Activated CD4-positive, alpha-beta T cell treated with anti-CD3 and anti-CD28 coated beads for 36 hours (primary cell): ENCODE measurements at regions not wholly inside any gene's neighbourhood (a gene's known extent, or its start where the extent isn't known, plus 50 kb on each side); places are given as distances from the start of the nearest gene placed in this dataset.

Experiments
- ATAC-seq: fragments of 200-7000 bp; cut with Tn5 transposase; one replicate; pipeline ENCODE4 v1.10.0; 2021; ENCODE audit warnings: mild to moderate bottlenecking, moderate library complexity
- CTCF ChIA-PET: fragments of 350-600 bp; sonication (Branson Sonifier 250); formaldehyde crosslinking; loops from one replicate; lab custom pipeline; 2021; ENCODE audit warnings: antibody characterized with exemption; lab: Charles Lee
- POLR2A ChIA-PET: fragments of 350-600 bp; sonication (Branson Sonifier 250); formaldehyde crosslinking; loops from one replicate; lab custom pipeline; 2021; ENCODE audit warnings: antibody characterized with exemption, inconsistent platforms; lab: Charles Lee
- DNase-seq: peaks from one replicate; pipeline ENCODE4 v3.0.0-alpha.2; 2020
- H3K27ac Mint-ChIP-seq: one replicate; pipeline ENCODE4 v1.8.0; 2021; ENCODE audit warnings: mixed read lengths
- H3K27me3 Mint-ChIP-seq: one replicate; pipeline ENCODE4 v1.8.0; 2021; ENCODE audit warnings: mixed read lengths
- H3K36me3 Mint-ChIP-seq: one replicate; pipeline ENCODE4 v1.8.0; 2021; ENCODE audit warnings: low read depth, mixed read lengths
- H3K4me1 Mint-ChIP-seq: one replicate; pipeline ENCODE4 v1.8.0; 2021; ENCODE audit warnings: mixed read lengths
- H3K4me3 Mint-ChIP-seq: one replicate; pipeline ENCODE4 v1.8.0; 2021; ENCODE audit warnings: mild to moderate bottlenecking, moderate library complexity, mixed read lengths
- H3K9me3 Mint-ChIP-seq: one replicate; pipeline ENCODE4 v1.8.0; 2021; ENCODE audit warnings: low read depth, mixed read lengths
- intact Hi-C, 2 experiments: fragments of 100-400 bp; cut with DNase I in 1 of 2; cut with micrococcal nuclease in 1 of 2; formaldehyde crosslinking; loops; one replicate each; pipeline versions ENCODE4 v1.14.2 to v1.15.1; 2022 to 2024; cut with DNase I, micrococcal nuclease

DNA sequence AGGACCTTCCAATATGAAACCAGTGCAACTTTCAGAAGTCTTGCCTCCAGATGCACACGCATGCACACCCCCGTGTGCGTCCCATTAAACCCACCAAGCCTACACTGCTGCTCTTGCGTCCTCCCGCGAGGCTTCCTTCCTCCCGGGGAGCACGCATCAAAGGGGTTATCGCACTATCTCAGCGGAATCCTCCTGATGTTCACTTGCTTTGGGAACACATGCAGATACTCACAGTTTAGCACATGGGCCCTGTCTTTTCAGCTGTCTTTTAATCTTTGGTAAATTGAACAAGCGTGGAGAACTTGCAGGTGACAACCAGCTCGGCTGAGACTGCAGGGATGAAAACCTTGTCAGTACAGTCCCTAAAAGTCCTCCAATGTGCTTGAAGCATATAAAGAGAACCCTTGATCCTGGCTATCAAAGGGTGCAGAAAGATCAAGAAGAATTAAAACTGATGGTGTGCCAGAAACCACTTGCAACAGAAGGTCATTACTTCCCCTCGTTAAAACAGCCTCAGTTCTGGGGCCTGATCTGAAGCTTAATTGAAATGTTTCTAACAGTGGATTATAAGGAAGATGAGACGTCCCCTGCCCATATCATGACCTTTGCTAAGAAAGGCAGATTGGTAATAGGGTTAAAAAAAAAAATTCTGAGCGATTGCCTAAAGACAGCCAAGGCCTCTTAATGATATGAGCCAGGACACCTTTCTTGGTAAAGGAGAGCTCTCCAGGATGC, 149.4 kb upstream of the LMO4 start:
- Mint-ChIP-seq H3K36me3 (no peaks in the 10 kb centered on the region), H3K9me3 (no peaks in the 10 kb centered on the region), H3K27me3 (peaks cover 22% of the 10 kb centered on the region), H3K4me1 (no peaks in the 10 kb centered on the region), H3K27ac (no peak overlapping the region), H3K4me3 (no peak overlapping the region)
- ATAC-seq (no peak), DNase-seq (no peak)
- intact Hi-C loops, result no loop called here
- CTCF ChIA-PET, result interaction anchor here (0.6 to 0.8 kb wide), 2 partner anchors 346 to 672 kb away, joined by 3 read pairs; no protein-coding TSS in a partner anchor
- POLR2A ChIA-PET, result no interaction called here

DNA sequence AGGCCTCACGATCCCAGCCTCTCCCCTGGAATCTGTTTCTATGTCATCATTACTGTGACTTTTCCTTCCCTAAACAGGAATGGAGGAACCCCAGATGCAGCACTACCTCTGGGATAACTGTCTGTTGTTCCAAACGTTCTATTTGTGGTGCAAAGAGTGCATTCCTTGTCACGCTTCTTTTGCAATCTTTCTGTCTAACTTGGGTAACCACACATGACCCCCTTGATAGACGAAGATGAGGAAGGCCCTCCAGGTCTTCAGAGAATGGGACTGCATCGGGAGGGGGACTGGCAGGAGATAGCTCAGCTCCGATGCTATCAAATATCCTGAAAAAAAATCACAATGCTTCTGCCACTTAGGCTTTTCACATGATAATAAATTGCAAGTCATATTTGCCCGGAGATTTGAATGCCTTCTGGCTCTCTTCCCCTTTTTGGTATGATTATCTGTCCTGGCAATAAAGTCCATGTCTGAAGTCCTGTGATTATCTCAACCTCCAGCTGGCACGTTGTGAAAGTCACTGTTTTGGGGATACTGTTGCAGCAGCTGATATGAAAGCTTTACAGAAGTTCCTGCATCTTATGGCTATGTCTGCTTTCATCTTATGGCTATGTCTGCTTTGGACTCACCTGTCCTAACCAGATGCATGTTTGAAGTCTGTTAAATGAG, 148.7 kb upstream of the LMO4 start:
- intact Hi-C loops, result no loop called here
- Mint-ChIP-seq H3K9me3 (no peaks in the 10 kb centered on the region), H3K4me3 (no peak overlapping the region), H3K4me1 (no peaks in the 10 kb centered on the region), H3K36me3 (no peaks in the 10 kb centered on the region), H3K27me3 (peaks cover 19% of the 10 kb centered on the region), H3K27ac (no peak overlapping the region)
- POLR2A ChIA-PET, result no interaction called here
- CTCF ChIA-PET, result interaction anchor here (0.6 to 0.8 kb wide), 2 partner anchors 347 to 671 kb away, joined by 3 read pairs; no protein-coding TSS in a partner anchor
- DNase-seq, result no peak
- no peak for ATAC-seq

DNA sequence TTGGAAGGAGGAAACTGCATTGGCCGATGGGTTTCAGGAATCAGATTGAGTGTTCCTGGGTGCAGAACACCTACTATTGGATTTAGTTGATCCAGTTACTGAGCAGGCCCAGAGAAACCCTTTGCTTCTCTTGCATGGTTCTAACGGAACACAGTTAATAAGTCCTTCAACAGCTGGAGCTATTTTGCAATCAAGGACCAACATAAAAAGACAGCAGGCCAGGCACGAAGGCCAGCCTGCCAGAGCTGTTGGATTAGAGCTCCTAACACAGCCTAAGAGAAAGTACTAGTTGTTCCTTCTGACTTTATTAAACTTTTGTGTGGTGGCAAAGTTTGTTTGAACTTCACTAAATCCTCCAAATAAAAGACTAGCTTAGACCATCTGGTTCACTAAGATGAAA, 148.0 kb upstream of the LMO4 start:
- ChIA-PET CTCF (interaction anchor here (0.6 kb wide), 1 partner anchor 11 kb away, joined by 3 read pairs; no protein-coding TSS in a partner anchor), POLR2A (no interaction called here)
- H3K4me3 Mint-ChIP-seq, result no peak overlapping the region
- intact Hi-C loops, result no loop called here
- H3K27ac Mint-ChIP-seq, result no peak overlapping the region
- DNase-seq (no peak), ATAC-seq (no peak)
- H3K27me3 Mint-ChIP-seq, result peaks cover 19% of the 10 kb centered on the region
- no peaks in the 10 kb centered on the region for H3K4me1 Mint-ChIP-seq
- no peaks in the 10 kb centered on the region for H3K9me3 Mint-ChIP-seq
- H3K36me3 Mint-ChIP-seq, result no peaks in the 10 kb centered on the region

DNA sequence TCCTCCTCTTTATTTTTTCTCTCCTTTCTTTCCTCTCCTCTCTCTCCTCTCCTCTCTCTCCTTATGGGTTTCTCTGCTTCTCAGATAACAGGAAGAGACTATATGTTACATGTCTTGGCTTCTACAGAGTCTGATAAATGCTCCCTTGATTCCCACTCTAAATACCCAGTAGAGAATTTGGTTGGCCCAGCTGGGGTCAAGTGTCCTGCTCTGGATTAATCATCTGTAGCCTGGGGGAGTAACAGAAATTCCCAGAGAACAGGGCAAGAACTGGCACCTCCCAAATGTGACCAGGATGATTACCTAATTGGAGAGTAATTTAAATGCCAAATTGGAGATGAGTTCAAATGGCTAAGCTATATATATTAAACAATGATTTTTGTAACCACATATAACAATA, 146.1 kb upstream of the LMO4 start:
- no peak for ATAC-seq
- H3K9me3 Mint-ChIP-seq, result no peaks in the 10 kb centered on the region
- H3K36me3 Mint-ChIP-seq, result no peaks in the 10 kb centered on the region
- no peak for DNase-seq
- no peak overlapping the region for H3K27ac Mint-ChIP-seq
- H3K27me3 Mint-ChIP-seq, result peaks cover 20% of the 10 kb centered on the region
- intact Hi-C loops, result no loop called here
- no peaks in the 10 kb centered on the region for H3K4me1 Mint-ChIP-seq
- ChIA-PET CTCF (no interaction called here), POLR2A (no interaction called here)
- H3K4me3 Mint-ChIP-seq, result no peak overlapping the region

DNA sequence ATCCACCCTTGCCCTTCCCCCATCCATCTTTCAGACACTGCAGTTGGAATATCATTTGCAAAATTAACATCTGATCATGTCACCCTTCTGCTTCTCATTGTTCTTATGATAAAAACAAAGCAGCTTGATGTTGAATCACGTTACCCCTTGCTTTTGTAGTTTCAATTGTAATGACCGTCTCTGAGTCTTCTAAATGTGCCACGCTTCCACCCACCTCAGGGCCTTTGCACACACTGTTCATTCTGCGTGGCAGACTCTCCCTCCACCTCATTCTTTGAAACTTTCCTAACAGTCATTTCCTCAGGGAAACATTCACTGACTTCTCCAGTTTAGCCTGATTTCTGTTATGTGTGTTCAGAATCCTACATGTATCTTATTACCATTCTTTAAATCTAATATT, 143.6 kb upstream of the LMO4 start:
- peaks cover 13% of the 10 kb centered on the region for H3K27me3 Mint-ChIP-seq
- DNase-seq, result no peak
- ChIA-PET POLR2A (no interaction called here), CTCF (no interaction called here)
- no peaks in the 10 kb centered on the region for H3K4me1 Mint-ChIP-seq
- ATAC-seq, result no peak
- no peaks in the 10 kb centered on the region for H3K9me3 Mint-ChIP-seq
- H3K27ac Mint-ChIP-seq, result no peak overlapping the region
- H3K4me3 Mint-ChIP-seq, result no peak overlapping the region
- no peaks in the 10 kb centered on the region for H3K36me3 Mint-ChIP-seq
- intact Hi-C loops, result no loop called here

DNA sequence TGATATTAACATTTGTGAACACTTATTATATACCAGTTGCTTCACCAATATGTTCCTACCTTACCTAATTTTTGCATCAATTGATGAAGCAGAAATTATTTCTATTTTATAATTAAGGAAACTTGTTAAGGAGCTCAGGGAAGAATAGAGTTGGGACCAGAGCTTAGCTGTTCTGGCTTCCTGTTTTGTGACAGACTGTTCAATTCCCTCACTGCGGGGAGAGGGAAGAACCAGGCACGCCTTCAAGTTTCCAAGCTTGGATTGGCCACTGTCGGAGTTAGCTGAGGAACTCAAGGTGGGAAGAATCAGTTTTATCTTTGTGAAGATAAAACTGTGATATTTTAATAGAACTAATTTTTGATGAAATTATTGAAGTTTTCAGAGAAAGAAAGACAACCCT, 142.3 kb upstream of the LMO4 start:
- Mint-ChIP-seq H3K9me3 (no peaks in the 10 kb centered on the region), H3K27ac (no peak overlapping the region), H3K4me3 (no peak overlapping the region), H3K36me3 (no peaks in the 10 kb centered on the region), H3K27me3 (peaks cover 9% of the 10 kb centered on the region), H3K4me1 (no peaks in the 10 kb centered on the region)
- DNase-seq (no peak), ATAC-seq (no peak)
- POLR2A ChIA-PET, result no interaction called here
- intact Hi-C loops, result no loop called here
- CTCF ChIA-PET, result interaction anchor here (1.5 kb wide), 2 partner anchors 13 to 57 kb away, joined by 4 read pairs; no protein-coding TSS in a partner anchor

DNA sequence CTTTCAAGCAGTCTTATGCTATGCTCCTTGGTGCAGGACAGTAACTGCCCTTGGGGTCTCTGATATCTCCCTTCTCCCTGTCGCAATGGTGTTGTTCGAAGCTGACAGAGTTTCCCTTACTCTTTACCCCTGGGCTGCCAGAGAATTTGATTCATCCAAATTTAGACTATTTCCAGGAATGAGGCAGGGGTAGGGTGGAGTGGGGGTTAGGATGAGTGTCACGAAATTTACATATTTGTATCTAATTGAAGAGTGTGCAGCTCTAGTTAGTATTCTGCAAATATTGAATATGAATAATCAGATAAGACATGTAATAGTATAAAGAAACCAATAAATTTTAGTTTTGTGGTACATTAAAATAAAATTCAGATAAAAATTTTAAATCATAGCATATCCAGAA, 140.0 kb upstream of the LMO4 start:
- H3K4me3 Mint-ChIP-seq, result no peak overlapping the region
- no peak overlapping the region for H3K27ac Mint-ChIP-seq
- peaks cover 4% of the 10 kb centered on the region for H3K27me3 Mint-ChIP-seq
- intact Hi-C loops, result no loop called here
- H3K4me1 Mint-ChIP-seq, result no peaks in the 10 kb centered on the region
- H3K36me3 Mint-ChIP-seq, result no peaks in the 10 kb centered on the region
- DNase-seq, result no peak
- no peaks in the 10 kb centered on the region for H3K9me3 Mint-ChIP-seq
- ChIA-PET CTCF (no interaction called here), POLR2A (no interaction called here)
- ATAC-seq, result no peak

DNA sequence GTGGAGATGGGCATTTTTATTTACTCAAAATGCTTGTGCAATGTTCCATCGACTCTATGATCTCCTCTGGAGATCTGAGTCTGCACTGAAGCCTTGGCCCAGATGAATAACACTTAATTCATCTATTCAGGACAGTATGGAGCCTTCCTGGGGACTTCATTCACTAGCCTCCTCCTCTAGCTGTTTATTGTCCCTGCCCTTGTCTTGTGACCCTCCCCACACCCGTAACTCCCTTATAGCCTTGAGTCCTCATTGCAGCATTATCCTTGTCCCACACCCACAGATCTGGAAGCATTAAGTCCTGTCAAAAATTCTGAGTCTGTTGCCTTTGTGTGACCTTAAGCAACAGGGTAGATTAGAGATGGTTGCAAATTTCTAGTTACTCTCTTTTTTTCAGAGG, 138.3 kb upstream of the LMO4 start:
- DNase-seq (no peak), ATAC-seq (no peak)
- Mint-ChIP-seq H3K27me3 (peaks cover 4% of the 10 kb centered on the region), H3K4me3 (no peak overlapping the region), H3K36me3 (no peaks in the 10 kb centered on the region), H3K4me1 (no peaks in the 10 kb centered on the region), H3K27ac (no peak overlapping the region), H3K9me3 (peaks cover 2% of the 10 kb centered on the region)
- CTCF ChIA-PET, result no interaction called here
- POLR2A ChIA-PET, result no interaction called here
- intact Hi-C loops, result no loop called here

DNA sequence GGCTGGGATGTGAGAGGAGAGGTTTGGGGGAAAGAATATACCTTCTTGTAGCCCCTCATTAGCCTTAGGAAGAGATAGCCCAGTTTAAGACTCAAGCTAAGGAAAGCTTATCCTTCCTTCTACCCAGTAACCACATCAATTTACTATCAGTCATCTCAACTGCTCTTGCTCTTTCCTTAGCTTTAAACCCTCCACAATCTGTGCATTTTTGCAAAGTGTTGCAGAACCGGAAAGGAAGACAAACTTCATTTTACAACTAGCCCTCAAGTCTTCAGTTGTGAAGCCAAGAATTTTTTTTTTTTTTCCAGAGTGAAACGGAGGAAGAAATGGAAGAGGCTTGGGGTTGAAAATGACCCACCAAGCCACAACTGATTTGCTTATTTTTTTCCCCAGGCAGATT, 137.0 kb upstream of the LMO4 start:
- ATAC-seq, result no peak
- H3K27ac Mint-ChIP-seq, result no peak overlapping the region
- peaks cover 4% of the 10 kb centered on the region for H3K27me3 Mint-ChIP-seq
- H3K4me3 Mint-ChIP-seq, result no peak overlapping the region
- H3K36me3 Mint-ChIP-seq, result no peaks in the 10 kb centered on the region
- POLR2A ChIA-PET, result no interaction called here
- intact Hi-C loops, result no loop called here
- peaks cover 2% of the 10 kb centered on the region for H3K9me3 Mint-ChIP-seq
- CTCF ChIA-PET, result interaction anchor here (0.9 kb wide), 1 partner anchor 11 kb away, joined by 3 read pairs; no protein-coding TSS in a partner anchor
- no peak for DNase-seq
- no peaks in the 10 kb centered on the region for H3K4me1 Mint-ChIP-seq

DNA sequence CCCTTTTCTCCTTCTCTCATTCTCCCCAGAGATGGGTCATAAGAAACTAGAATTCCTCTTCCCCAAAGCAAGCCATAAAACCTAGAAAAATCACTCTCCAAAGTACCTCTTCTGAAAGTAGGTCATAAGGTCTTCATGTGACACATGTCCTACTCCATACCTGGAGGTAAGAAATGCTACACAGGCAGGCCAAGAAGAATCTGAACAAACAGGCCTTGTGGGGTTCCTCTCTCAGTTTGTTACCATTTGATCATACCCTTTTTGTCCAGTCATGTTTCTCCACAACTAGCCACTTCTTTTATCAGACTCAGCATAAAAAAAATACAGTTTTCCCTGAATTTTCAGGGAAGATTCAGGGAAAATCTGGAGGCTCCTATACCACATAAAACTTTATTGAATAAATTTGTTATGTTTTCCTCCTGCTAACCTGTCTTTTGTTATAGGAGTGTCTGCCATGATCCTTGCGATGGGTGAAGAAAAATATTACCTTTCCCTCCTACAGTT, 134.4 kb upstream of the LMO4 start:
- ChIA-PET POLR2A (no interaction called here), CTCF (no interaction called here)
- intact Hi-C loops, result no loop called here
- Mint-ChIP-seq H3K27ac (no peak overlapping the region), H3K4me3 (no peak overlapping the region), H3K9me3 (peaks cover 2% of the 10 kb centered on the region), H3K36me3 (no peaks in the 10 kb centered on the region), H3K27me3 (peaks cover 4% of the 10 kb centered on the region), H3K4me1 (no peaks in the 10 kb centered on the region)
- ATAC-seq, result no peak
- no peak for DNase-seq

DNA sequence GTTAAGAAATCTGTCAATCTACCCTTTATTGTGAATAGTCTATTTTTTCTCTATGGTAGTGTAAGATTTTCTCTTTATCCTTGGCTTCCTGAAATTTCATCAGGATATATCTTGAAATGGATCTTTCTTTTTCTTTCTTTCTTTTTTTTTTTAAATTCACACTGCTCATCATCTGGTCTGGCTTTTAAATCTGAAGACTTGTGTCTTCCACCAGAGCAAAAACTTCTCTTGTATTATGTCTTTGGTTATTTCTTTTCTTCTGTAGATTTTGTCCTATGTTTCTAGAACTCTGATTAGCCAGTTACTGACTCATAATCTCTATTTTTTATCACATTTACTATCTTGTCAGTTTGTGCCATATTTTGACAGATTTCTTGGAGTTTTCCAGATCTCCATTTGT, 133.8 kb upstream of the LMO4 start:
- Mint-ChIP-seq H3K36me3 (no peaks in the 10 kb centered on the region), H3K27me3 (peaks cover 6% of the 10 kb centered on the region), H3K9me3 (peaks cover 2% of the 10 kb centered on the region), H3K4me3 (no peak overlapping the region), H3K4me1 (no peaks in the 10 kb centered on the region), H3K27ac (no peak overlapping the region)
- intact Hi-C loops, result no loop called here
- ATAC-seq (no peak), DNase-seq (no peak)
- ChIA-PET POLR2A (no interaction called here), CTCF (no interaction called here)
